ENCODE measurements at regions not wholly inside any gene's neighbourhood (a gene's known extent, or its start where the extent isn't known, plus 50 kb on each side); places are given as distances from the start of the nearest gene placed in this dataset.

- 69 to 75% methylated on average over 4 of the region's 4 CpGs for WGBS, 2 donors
- no peak overlapping the region for H3K4me3 ChIP-seq (ENCODE audit: low read depth, poor library complexity, severe bottlenecking)
- TF ChIP-seq CTCF (IDR thresholded peaks at IDR 0.05) (no peak), POLR2A (IDR thresholded peaks at IDR 0.05) (no peak)
- DNase-seq (ENCODE audit: low spot score in 2 of 2): no peak
- intact Hi-C loops (cut with DNase I; ENCODE audit: low total_unique reads): no loop called here
These were observed 275.1 kb upstream of the LRTM1 start for GRCh38 chr3:55203006-55203405.

- TF ChIP-seq POLR2A (IDR thresholded peaks at IDR 0.05) (no peak), CTCF (IDR thresholded peaks at IDR 0.05) (no peak)
- no peak overlapping the region for H3K4me3 ChIP-seq (ENCODE audit: low read depth, poor library complexity, severe bottlenecking)
- WGBS, 2 donors: 83 to 90% methylated on average over 2 of the region's 2 CpGs
- DNase-seq (ENCODE audit: low spot score in 2 of 2): no peak
- intact Hi-C loops (cut with DNase I; ENCODE audit: low total_unique reads): no loop called here
These were observed 274.5 kb upstream of the LRTM1 start for GRCh38 chr3:55202326-55202725.

GRCh38 chr3:55201779-55202178 lies 273.9 kb upstream of the LRTM1 start:
- 80 to 92% methylated on average over 7 of the region's 7 CpGs for WGBS, 2 donors
- DNase-seq (ENCODE audit: low spot score in 2 of 2): no peak
- TF ChIP-seq CTCF (IDR thresholded peaks at IDR 0.05) (no peak), POLR2A (IDR thresholded peaks at IDR 0.05) (no peak)
- no peak overlapping the region for H3K4me3 ChIP-seq (ENCODE audit: low read depth, poor library complexity, severe bottlenecking)
- intact Hi-C loops (cut with DNase I; ENCODE audit: low total_unique reads): no loop called here

GRCh38 chr3:55200906-55201305 lies 273.0 kb upstream of the LRTM1 start:
- no peak for TF ChIP-seq CTCF (IDR thresholded peaks at IDR 0.05)
- no peak for TF ChIP-seq POLR2A (IDR thresholded peaks at IDR 0.05)
- no peak overlapping the region for H3K4me3 ChIP-seq (ENCODE audit: low read depth, poor library complexity, severe bottlenecking)
- 62 to 75% methylated on average over 2 of the region's 2 CpGs for WGBS, 2 donors
- no peak for DNase-seq (ENCODE audit: low spot score in 2 of 2)
- intact Hi-C loops (cut with DNase I; ENCODE audit: low total_unique reads): no loop called here

GRCh38 chr3:55198554-55198953 lies 270.7 kb upstream of the LRTM1 start:
- no peak for TF ChIP-seq CTCF (IDR thresholded peaks at IDR 0.05)
- intact Hi-C loops (cut with DNase I; ENCODE audit: low total_unique reads): no loop called here
- WGBS, 2 donors: 82 to 86% methylated on average over 4 of the region's 4 CpGs
- no peak overlapping the region for H3K4me3 ChIP-seq (ENCODE audit: low read depth, poor library complexity, severe bottlenecking)
- DNase-seq (ENCODE audit: low spot score in 2 of 2): no peak

GRCh38 chr3:55197021-55197420 lies 269.2 kb upstream of the LRTM1 start:
- no peak for TF ChIP-seq POLR2A (IDR thresholded peaks at IDR 0.05)
- no peak for DNase-seq (ENCODE audit: low spot score in 2 of 2)
- WGBS, 2 donors: 58 to 71% methylated on average over 2 of the region's 2 CpGs
- H3K4me3 ChIP-seq (ENCODE audit: low read depth, poor library complexity, severe bottlenecking): no peak overlapping the region
- intact Hi-C loops (cut with DNase I; ENCODE audit: low total_unique reads): no loop called here

Measured in lower leg skin (tissue), 4 donors.